ENCODE measurements at regions not wholly inside any gene's neighbourhood (a gene's known extent, or its start where the extent isn't known, plus 50 kb on each side); places are given as distances from the start of the nearest gene placed in this dataset.

- no peak overlapping the region for H3K4me3 Mint-ChIP-seq
- peaks cover 8% of the 10 kb centered on the region for H3K9me3 Mint-ChIP-seq (ENCODE audit: low read depth)
- no peak for DNase-seq
- H3K4me1 Mint-ChIP-seq = no peaks in the 10 kb centered on the region
- no peaks in the 10 kb centered on the region for H3K27me3 Mint-ChIP-seq
- no peaks in the 10 kb centered on the region for H3K36me3 Mint-ChIP-seq
- CTCF ChIA-PET = no interaction called here
- no peak overlapping the region for H3K27ac Mint-ChIP-seq
- ATAC-seq = no peak
These were observed 285.7 kb upstream of the ROBO2 start for GRCh38 chr3:76754247-76754646.

GRCh38 chr3:76756577-76756976 lies 283.3 kb upstream of the ROBO2 start:
- ATAC-seq (no peak), DNase-seq (no peak)
- Mint-ChIP-seq H3K36me3 (no peaks in the 10 kb centered on the region), H3K4me1 (no peaks in the 10 kb centered on the region), H3K27ac (no peak overlapping the region), H3K27me3 (no peaks in the 10 kb centered on the region), H3K9me3 (ENCODE audit: low read depth) (peaks cover 9% of the 10 kb centered on the region), H3K4me3 (no peak overlapping the region)
- CTCF ChIA-PET = no interaction called here

GRCh38 chr3:76760336-76760735 lies 279.6 kb upstream of the ROBO2 start:
- Mint-ChIP-seq H3K27me3 (no peaks in the 10 kb centered on the region), H3K4me3 (no peak overlapping the region), H3K27ac (no peak overlapping the region), H3K9me3 (ENCODE audit: low read depth) (peaks cover 15% of the 10 kb centered on the region), H3K4me1 (no peaks in the 10 kb centered on the region), H3K36me3 (no peaks in the 10 kb centered on the region)
- ATAC-seq (no peak), DNase-seq (no peak)
- CTCF ChIA-PET = no interaction called here

GRCh38 chr3:76765511-76765910 lies 274.4 kb upstream of the ROBO2 start:
- ATAC-seq (no peak), DNase-seq (no peak)
- H3K27ac Mint-ChIP-seq = no peak overlapping the region
- no peaks in the 10 kb centered on the region for H3K36me3 Mint-ChIP-seq
- H3K4me1 Mint-ChIP-seq = no peaks in the 10 kb centered on the region
- no peaks in the 10 kb centered on the region for H3K27me3 Mint-ChIP-seq
- no peak overlapping the region for H3K4me3 Mint-ChIP-seq
- peaks cover 18% of the 10 kb centered on the region for H3K9me3 Mint-ChIP-seq (ENCODE audit: low read depth)
- CTCF ChIA-PET = no interaction called here

GRCh38 chr3:76768912-76769311 lies 271.0 kb upstream of the ROBO2 start:
- no peaks in the 10 kb centered on the region for H3K27me3 Mint-ChIP-seq
- H3K4me3 Mint-ChIP-seq = no peak overlapping the region
- CTCF ChIA-PET = no interaction called here
- no peaks in the 10 kb centered on the region for H3K36me3 Mint-ChIP-seq
- no peaks in the 10 kb centered on the region for H3K4me1 Mint-ChIP-seq
- ATAC-seq (no peak), DNase-seq (no peak)
- H3K9me3 Mint-ChIP-seq (ENCODE audit: low read depth) = peaks cover 24% of the 10 kb centered on the region
- no peak overlapping the region for H3K27ac Mint-ChIP-seq

GRCh38 chr3:76776927-76777326 lies 263.0 kb upstream of the ROBO2 start:
- no peaks in the 10 kb centered on the region for H3K36me3 Mint-ChIP-seq
- H3K4me3 Mint-ChIP-seq = no peak overlapping the region
- H3K4me1 Mint-ChIP-seq = no peaks in the 10 kb centered on the region
- peaks cover 13% of the 10 kb centered on the region for H3K9me3 Mint-ChIP-seq (ENCODE audit: low read depth)
- H3K27ac Mint-ChIP-seq = no peak overlapping the region
- ATAC-seq (no peak), DNase-seq (no peak)
- CTCF ChIA-PET = no interaction called here
- H3K27me3 Mint-ChIP-seq = no peaks in the 10 kb centered on the region

GRCh38 chr3:76788206-76788605 lies 251.7 kb upstream of the ROBO2 start:
- DNase-seq (no peak), ATAC-seq (no peak)
- H3K4me1 Mint-ChIP-seq = no peaks in the 10 kb centered on the region
- no peaks in the 10 kb centered on the region for H3K36me3 Mint-ChIP-seq
- no peak overlapping the region for H3K27ac Mint-ChIP-seq
- H3K4me3 Mint-ChIP-seq = no peak overlapping the region
- peaks cover 11% of the 10 kb centered on the region for H3K9me3 Mint-ChIP-seq (ENCODE audit: low read depth)
- CTCF ChIA-PET = no interaction called here
- no peaks in the 10 kb centered on the region for H3K27me3 Mint-ChIP-seq

- ATAC-seq (no peak), DNase-seq (no peak)
- no peaks in the 10 kb centered on the region for H3K36me3 Mint-ChIP-seq
- no peak overlapping the region for H3K4me3 Mint-ChIP-seq
- peaks cover 10% of the 10 kb centered on the region for H3K9me3 Mint-ChIP-seq (ENCODE audit: low read depth)
- H3K27ac Mint-ChIP-seq = no peak overlapping the region
- H3K27me3 Mint-ChIP-seq = no peaks in the 10 kb centered on the region
- H3K4me1 Mint-ChIP-seq = no peaks in the 10 kb centered on the region
- CTCF ChIA-PET = no interaction called here
These were observed 250.7 kb upstream of the ROBO2 start for GRCh38 chr3:76789237-76789636.

- no peak for ATAC-seq
- H3K36me3 Mint-ChIP-seq = no peaks in the 10 kb centered on the region
- H3K27ac Mint-ChIP-seq = no peak overlapping the region
- H3K9me3 Mint-ChIP-seq (ENCODE audit: low read depth) = peaks cover 17% of the 10 kb centered on the region
- no peaks in the 10 kb centered on the region for H3K4me1 Mint-ChIP-seq
- no peaks in the 10 kb centered on the region for H3K27me3 Mint-ChIP-seq
- CTCF ChIA-PET = no interaction called here
- H3K4me3 Mint-ChIP-seq = no peak overlapping the region
- no peak for DNase-seq
These were observed 228.5 kb upstream of the ROBO2 start for GRCh38 chr3:76811418-76811817.

- H3K27me3 Mint-ChIP-seq = no peaks in the 10 kb centered on the region
- no peak overlapping the region for H3K27ac Mint-ChIP-seq
- H3K4me1 Mint-ChIP-seq = no peaks in the 10 kb centered on the region
- DNase-seq (no peak), ATAC-seq (no peak)
- no peak overlapping the region for H3K4me3 Mint-ChIP-seq
- H3K9me3 Mint-ChIP-seq (ENCODE audit: low read depth) = peaks cover 16% of the 10 kb centered on the region
- CTCF ChIA-PET = no interaction called here
- no peaks in the 10 kb centered on the region for H3K36me3 Mint-ChIP-seq
These were observed 227.2 kb upstream of the ROBO2 start for GRCh38 chr3:76812649-76813242.

- no peaks in the 10 kb centered on the region for H3K4me1 Mint-ChIP-seq
- peaks cover 14% of the 10 kb centered on the region for H3K9me3 Mint-ChIP-seq (ENCODE audit: low read depth)
- DNase-seq (no peak), ATAC-seq (no peak)
- H3K4me3 Mint-ChIP-seq = no peak overlapping the region
- H3K36me3 Mint-ChIP-seq = no peaks in the 10 kb centered on the region
- no peaks in the 10 kb centered on the region for H3K27me3 Mint-ChIP-seq
- CTCF ChIA-PET = no interaction called here
- H3K27ac Mint-ChIP-seq = no peak overlapping the region
These were observed 224.3 kb upstream of the ROBO2 start for GRCh38 chr3:76815561-76815960.

GRCh38 chr3:76820481-76820880 lies 219.4 kb upstream of the ROBO2 start:
- no peak for ATAC-seq
- no peak overlapping the region for H3K27ac Mint-ChIP-seq
- peaks cover 11% of the 10 kb centered on the region for H3K9me3 Mint-ChIP-seq (ENCODE audit: low read depth)
- H3K36me3 Mint-ChIP-seq = no peaks in the 10 kb centered on the region
- no peaks in the 10 kb centered on the region for H3K4me1 Mint-ChIP-seq
- CTCF ChIA-PET = no interaction called here
- DNase-seq = no peak
- H3K27me3 Mint-ChIP-seq = no peaks in the 10 kb centered on the region
- H3K4me3 Mint-ChIP-seq = no peak overlapping the region

GRCh38 chr3:76824658-76825240 lies 215.2 kb upstream of the ROBO2 start:
- peaks cover 4% of the 10 kb centered on the region for H3K9me3 Mint-ChIP-seq (ENCODE audit: low read depth)
- ATAC-seq (no peak), DNase-seq (no peak)
- no peaks in the 10 kb centered on the region for H3K27me3 Mint-ChIP-seq
- H3K4me1 Mint-ChIP-seq = no peaks in the 10 kb centered on the region
- CTCF ChIA-PET = no interaction called here
- H3K27ac Mint-ChIP-seq = no peak overlapping the region
- H3K36me3 Mint-ChIP-seq = no peaks in the 10 kb centered on the region
- H3K4me3 Mint-ChIP-seq = no peak overlapping the region

- Mint-ChIP-seq H3K27me3 (no peaks in the 10 kb centered on the region), H3K27ac (no peak overlapping the region), H3K4me3 (no peak overlapping the region), H3K9me3 (ENCODE audit: low read depth) (peaks cover 10% of the 10 kb centered on the region), H3K4me1 (no peaks in the 10 kb centered on the region), H3K36me3 (no peaks in the 10 kb centered on the region)
- no peak for DNase-seq
- CTCF ChIA-PET = no interaction called here
- no peak for ATAC-seq
These were observed 213.0 kb upstream of the ROBO2 start for GRCh38 chr3:76826861-76827260.

GRCh38 chr3:76827701-76828226 lies 212.1 kb upstream of the ROBO2 start:
- Mint-ChIP-seq H3K9me3 (ENCODE audit: low read depth) (peaks cover 10% of the 10 kb centered on the region), H3K4me3 (no peak overlapping the region), H3K27me3 (no peaks in the 10 kb centered on the region), H3K27ac (no peak overlapping the region), H3K36me3 (no peaks in the 10 kb centered on the region), H3K4me1 (no peaks in the 10 kb centered on the region)
- CTCF ChIA-PET = no interaction called here
- no peak for ATAC-seq
- no peak for DNase-seq
